HG03064 (cell line): ENCODE measurements at regions not wholly inside any gene's neighbourhood (a gene's known extent, or its start where the extent isn't known, plus 50 kb on each side); places are given as distances from the start of the nearest gene placed in this dataset.

Experiments used
- ATAC-seq: cut with Tn5 transposase; IDR thresholded peaks from one replicate; pipeline ENCODE4 v1.9.1; 2021; ENCODE audit warnings: low read depth; ENCODE audit not compliant: unreplicated experiment

DNA sequence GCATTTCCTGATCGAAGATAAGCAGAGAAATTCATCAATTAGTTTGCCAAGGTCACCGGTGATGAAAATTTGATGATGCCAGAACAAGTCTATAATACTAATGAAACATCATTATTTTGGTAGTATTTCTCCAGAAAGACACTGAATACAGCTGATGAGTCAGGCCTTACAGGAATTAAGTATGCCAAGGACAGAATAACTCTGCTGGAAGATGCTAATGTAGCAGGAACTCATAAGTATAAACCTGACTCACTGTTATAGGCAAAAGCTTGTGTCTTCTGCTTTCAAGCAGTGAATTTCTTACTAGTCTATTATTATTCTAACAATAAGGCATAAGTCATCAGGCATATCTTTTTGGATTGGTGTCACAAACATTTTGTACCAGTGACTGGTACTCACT is 1825.1 kb upstream of the IGFBP7 start:
- ATAC-seq: no peak

DNA sequence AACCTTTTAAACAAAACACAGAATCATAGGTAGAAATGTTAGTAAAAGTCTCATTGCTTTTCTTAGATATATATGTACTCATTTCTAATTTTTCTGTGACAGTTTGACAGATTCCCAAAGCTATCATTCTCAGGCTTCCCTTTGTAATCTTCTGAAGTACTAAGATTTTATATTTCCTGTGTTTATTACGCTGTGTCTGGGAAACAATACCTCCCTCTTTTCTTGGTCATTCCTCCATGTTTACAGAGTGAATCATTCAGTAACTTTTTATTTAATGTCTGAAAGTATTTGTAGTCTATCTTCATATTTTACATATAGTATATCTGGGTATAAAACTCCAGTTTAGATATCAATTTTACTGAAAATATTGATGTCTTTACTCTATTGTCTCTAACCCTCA is 1826.3 kb upstream of the IGFBP7 start:
- ATAC-seq: no peak

DNA sequence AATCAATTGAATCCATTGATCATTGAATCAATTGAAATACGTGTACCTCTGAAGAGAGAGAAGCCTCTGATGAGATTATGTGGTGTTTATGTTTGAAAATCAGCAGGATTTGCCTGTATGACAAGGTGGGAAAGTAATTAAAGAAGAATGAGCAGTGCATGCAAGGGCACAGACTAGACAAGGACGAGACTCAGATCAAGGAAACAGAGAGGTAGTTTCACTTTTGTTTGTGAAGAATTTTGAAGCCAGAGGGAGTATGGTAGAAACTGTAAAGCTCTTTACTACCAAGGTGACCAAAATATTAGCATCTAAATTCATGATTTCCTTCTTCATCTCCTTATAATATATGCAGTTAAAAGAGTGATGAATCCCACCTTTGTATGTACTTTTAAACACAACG is 1830.0 kb upstream of the IGFBP7 start:
- no peak for ATAC-seq

DNA sequence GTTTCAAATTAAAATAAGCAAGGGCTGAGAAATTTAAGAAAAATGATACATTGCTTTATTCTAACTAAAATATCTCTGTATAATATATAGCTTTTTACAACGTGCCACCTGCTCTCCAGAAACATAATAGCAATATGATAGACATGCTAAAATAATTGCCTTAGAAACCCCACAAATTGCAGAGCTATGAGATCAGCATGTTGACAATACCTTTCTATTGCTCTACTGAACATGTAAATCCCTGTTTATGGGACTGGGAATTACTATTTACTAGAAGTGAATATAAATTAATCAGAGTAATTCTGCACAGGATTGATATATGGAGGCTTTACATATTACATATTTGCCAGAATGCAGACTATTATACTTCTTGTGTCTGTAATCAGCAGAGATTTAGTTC is 1831.1 kb upstream of the IGFBP7 start:
- ATAC-seq: no peak

DNA sequence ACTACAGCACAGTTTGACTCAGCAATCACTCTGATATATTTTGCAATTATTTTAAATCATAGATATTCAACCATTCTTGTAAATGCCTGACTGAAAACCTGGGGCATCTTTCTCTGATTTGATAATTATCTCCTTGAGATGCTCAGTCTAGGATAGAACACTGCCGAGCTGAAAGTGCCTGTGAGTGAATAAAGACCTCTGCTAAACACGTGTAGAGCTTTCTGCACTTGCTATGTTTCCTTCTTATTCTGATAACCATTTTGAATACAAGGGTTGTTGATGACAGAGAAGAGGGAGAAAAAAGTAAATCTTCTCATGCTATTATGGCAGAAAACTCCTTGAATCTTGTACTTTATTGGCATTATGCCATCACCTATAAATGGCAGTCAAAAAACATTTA is 1843.4 kb upstream of the IGFBP7 start:
- no peak for ATAC-seq

DNA sequence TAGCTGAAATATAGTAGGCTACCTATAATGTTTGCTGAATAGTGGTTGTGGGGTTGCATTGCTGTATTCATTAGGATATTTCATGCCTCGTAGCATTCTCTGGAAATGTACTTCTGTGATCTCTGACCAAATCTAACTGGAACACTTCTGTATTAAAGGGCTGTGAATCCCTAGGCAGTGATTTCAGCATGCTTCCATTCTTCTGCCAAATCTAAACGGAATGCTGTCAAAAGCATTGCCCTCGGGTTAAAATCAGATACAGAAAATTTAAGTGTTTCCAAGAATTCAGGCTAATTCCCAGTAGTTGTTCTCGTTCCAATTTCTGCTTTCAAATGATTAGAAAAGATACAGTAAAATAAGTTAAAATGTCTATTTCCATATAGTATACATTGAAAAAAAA is 1847.5 kb upstream of the IGFBP7 start:
- ATAC-seq: no peak

DNA sequence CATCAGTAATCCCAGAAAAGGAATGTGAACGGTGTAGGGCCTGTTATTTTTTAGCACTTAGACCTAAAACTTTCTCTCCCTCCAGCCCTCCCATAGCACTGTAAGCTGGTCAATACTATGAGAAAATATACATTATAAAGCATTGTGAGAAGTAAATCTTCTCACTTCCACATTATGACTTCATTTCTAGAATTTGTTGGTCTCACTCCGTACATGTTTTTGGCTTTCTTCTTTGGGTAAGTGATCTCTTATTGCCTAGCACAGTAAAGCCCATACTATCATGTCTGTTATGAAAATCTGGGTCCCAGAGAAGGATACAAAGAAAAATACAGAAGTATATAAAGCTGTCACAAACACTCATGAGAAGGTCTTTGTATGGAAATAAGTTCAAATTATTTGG is 1851.1 kb upstream of the IGFBP7 start:
- no peak for ATAC-seq

DNA sequence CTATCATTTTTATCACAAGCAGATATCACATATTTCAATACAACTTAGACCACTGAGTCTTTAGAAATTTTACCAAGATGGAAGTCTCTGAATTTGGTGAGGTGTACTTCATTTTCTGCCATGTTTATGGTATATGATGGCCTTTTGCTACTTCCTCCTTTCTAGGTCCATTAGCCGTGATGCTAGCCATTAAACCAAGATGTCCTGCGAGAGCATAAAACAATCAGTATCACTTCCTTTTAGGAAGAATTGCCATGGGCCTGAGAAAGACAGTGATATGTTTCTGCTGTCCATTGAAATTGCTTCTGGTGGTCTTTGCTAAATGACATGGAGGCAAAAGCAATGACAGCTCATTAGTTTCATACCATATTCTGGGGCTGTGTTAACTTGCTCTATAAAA is 1851.7 kb upstream of the IGFBP7 start:
- ATAC-seq: no peak

DNA sequence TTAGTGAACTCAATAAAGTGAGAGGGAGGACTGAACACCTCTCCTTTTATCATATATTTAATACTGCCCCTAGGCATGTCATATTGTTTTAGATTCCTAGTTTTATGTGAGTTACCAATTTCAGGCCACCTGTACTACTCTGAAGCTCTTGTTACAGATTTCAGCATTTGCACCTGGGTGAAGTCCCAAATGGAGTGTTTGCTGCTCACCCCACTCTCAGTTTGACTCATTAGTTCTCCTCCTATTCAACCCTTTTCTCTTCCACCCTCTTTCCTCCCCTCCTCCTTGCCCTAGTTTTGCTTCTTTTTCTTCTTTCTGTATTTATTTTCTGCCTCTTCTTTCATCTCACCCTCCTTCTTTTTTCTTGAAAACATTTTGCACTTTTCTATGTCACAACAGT is 1852.2 kb upstream of the IGFBP7 start:
- no peak for ATAC-seq

DNA sequence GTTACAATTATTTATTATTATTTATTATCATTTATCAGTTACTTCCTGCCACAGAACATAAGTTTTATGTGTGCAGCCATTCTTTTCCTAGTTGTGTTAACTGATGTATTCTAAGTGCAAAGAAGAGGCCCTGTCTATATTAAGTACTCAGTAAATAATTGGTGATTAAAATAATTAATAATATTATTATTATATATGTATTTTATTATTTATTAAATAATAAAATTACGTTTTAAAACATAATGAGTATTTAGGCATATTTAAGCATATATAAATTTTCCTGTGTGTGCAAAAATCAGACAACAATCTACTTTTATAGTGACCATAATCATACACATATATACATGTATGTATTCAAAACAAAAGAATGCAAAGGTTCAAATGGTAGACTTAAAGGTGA is 1871.6 kb upstream of the IGFBP7 start:
- ATAC-seq: no peak

DNA sequence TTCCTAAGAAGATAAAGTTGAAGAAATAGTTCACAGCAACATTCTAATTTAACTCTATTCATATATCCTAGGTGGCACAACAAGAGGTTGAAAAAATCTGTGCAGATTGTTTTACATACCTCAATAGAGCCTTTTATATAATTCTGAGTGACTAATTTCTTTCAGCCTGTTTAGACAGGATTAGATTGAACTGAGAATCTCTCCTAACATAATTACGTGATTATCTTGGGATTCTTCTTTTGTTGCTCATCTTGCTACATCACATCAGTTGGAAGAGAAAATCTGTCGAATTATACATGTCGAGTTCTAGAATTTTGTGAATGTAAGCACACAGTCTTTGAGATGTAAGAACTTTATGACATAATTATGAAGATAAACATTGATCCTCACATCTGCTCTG is 1873.7 kb upstream of the IGFBP7 start:
- no peak for ATAC-seq

DNA sequence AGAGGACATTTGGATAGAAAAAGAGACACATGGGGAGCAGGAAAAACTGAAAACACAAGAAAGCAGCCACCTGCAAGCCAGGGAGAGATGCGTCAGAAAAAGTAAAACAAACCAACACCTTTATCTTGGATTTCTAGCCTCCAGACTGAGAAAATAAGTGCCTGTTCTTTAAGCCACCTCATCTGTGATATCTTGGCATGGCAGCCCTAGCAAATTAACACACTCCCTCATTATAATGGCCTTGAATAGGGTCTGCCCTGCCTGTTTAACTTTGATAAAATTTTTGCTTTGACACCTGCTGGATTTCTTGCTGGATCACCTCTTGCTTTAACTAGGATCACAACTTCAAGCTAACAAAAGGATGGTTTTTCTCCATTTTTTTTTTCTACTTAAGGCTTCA is 1892.0 kb upstream of the IGFBP7 start:
- ATAC-seq: no peak

DNA sequence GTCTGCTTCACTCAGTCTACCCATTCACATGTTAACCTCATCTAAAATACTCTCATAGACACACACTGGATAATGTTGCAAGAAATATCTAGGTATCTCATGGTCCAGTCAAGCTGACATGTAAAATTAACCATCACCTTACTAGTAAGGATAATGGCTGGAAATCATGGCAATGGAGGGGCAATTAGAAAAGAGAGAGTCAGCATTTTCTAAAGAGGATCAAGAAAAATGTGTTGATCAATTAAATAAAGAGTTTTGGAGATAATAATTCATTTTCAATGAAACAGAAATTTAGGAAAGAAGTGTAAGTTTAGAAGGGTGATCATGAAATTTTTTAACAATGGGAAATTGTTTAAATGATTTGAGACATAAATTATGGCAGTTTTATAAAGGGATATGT is 1914.1 kb upstream of the IGFBP7 start:
- ATAC-seq: no peak

DNA sequence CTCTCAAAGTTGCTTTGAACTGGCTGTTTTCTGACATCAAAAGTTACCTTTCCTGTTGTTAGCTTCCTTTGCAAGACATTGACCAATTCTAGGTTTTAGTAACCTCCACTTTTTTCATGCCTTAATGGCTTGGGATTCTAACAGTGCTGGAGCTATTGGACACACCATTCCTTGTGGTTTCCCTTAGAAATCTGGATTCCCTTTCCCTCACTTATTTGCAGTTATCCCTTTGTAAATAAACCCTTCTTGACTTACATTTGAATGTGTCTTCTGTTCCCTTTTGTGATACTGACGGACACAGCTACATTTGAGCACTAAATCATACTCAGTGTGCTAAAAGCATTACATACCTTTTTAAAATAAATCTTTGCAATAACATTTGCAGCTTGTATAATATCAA is 1927.6 kb upstream of the IGFBP7 start:
- no peak for ATAC-seq

DNA sequence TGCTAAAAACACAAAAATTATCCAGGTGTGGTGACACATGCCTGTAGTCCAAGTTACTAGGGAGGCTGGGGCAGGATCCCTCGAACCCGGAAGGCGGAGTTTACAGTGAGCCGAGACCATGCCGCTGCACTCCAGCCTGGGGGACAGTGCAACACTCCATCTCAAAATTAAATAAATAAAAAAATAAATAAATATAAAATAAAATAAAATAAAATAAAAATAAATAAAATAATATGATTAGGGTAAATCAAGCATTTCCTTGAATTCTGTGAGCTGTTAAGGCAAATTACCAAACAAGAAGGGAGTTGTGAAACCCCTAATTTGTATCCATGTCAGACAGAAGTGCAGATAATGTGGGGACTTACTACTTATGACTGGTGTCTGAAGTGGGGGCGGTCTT is 1928.9 kb upstream of the IGFBP7 start:
- no peak for ATAC-seq

DNA sequence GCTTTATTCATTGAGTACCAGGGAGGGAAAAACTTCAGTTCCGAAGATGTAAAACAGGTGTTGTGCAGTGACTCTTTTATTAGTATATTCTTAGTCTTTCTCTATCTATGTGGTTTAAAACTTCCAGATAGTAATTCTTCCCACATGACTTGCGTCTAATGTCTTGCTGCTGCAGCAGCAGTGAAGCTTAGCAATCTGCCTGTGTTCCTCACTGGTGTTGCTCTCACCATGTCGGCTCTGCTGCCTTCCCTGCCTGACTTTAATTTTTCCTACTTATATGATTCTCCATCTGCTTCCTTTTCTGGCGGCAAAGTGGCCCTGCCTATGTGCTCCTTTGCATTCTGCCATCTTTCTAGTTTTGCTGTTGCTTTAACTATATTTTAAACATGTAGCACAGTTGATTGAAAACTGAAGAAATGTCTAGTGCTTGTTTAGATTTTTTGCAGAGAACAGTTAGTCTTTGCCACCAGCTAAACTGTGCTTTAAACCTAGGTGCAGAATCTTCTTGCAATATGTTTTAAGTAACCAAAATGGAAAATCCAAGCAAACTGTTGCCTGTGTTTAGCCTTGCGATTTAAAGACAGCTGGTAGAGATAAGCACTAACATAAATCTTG is 1934.2 kb upstream of the IGFBP7 start:
- no peak for ATAC-seq

DNA sequence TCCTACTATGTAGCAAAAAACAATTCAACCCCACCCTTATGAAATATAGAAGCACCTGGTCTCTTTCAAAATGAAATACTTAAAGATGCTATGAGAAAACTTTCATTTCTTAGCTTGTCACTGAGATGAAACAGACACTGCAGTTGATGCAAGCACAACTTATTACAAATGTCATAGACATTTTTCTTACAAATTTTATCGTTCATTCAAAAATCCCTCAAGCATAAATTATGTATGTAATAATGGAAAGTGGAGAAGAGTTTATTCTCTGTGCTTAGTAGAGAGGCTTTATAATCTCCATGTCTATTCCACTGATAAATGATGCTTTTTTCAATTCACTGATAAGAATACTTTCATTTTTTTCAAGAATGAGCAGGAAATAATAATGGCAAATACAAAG is 1943.9 kb upstream of the IGFBP7 start:
- ATAC-seq: no peak

DNA sequence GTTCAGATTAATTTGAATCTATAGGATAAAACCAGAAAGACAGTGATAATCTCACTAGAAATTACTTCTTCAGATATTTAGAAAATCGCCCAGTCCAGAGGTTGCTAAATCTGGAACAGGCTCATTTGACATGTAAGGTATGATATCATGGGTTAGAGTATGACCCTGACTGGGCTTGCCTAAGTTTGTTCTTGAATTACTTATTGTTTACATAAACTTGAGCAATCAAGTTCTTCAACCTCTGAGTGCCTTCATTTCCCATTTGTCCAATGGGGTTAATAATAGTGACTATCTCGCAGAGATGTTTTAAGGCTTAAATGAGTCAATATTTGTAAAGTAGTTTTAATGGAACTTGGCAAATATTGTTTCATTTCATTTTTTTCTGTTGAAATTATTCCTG is 1947.6 kb upstream of the IGFBP7 start:
- ATAC-seq: no peak

DNA sequence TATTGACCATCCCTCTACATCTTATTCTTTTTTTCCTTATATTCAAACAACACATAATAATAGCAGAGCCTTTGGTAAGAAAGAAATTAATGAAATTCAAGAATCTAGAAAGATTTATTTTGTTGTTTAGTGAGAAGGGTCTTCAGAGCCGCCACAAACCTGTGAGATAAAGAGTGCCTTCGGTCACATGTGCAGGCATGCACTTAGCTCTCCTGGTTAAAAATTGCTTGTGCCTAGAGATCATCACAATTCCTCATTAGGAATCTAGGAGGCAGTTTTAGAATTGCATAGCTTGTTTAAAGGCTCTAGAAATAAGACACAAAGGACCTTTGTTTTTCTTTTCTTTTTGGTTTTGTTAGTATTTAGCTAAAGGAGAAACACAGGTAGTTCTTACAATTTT is 1948.4 kb upstream of the IGFBP7 start:
- ATAC-seq: no peak

DNA sequence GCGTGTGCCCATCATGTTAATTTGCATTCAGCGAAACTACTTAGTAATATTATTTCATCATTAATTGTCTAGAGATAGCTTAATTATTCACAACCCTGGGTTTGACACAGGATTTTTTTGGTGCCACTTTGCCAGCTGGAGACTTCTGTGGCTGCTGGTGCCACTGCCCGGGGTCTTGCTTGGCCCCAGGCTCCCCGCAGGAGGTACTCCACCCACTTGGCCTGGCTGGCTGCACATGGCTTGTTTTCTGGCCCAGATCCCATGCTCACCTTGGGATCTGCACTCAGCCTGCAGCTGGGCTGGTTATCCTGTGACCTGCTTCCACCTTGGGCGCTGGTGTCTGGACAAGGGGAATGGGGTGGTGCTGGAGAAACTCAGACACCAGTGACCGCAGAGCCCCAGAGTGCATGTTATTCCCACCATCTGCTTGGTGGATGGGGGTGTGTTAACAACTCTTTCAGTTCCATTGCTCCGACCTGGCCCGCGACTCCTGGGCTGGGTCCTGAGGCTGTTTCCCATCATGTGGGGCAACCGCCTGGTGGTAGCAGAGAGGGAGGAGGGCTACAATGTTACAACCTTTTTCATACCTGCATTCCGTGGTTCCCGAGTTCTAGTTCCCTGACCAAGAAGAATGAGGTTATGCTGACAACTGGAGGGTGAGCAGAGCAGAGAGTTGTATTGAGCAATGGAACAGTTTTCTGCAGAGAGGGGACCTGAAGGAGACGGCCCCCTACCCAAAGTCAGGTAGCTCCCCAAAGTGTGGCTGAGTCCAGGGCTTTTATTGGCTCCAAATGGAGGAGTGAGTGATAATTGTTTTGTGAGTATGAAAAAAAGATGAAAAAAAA is 1950.0 kb upstream of the IGFBP7 start:
- ATAC-seq: no peak

DNA sequence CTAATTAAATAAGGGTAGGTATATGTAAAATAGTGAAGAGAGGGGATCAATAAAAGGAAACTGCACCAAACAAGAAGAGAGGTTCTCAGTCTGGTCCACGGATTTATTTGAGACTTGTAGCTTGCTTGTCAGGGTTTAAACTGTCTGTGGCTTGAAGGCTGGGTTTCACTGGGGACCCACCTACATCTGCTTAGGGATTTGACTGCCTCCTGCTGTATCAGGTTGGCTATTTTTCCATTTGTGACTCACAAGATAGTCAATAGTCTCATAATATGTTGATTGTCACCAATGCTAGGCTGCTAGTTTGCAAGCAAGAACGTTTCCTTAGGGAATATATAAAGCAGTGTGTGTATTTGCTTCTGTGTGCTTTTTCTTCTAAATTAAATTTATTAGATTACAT is 1950.7 kb upstream of the IGFBP7 start:
- no peak for ATAC-seq

DNA sequence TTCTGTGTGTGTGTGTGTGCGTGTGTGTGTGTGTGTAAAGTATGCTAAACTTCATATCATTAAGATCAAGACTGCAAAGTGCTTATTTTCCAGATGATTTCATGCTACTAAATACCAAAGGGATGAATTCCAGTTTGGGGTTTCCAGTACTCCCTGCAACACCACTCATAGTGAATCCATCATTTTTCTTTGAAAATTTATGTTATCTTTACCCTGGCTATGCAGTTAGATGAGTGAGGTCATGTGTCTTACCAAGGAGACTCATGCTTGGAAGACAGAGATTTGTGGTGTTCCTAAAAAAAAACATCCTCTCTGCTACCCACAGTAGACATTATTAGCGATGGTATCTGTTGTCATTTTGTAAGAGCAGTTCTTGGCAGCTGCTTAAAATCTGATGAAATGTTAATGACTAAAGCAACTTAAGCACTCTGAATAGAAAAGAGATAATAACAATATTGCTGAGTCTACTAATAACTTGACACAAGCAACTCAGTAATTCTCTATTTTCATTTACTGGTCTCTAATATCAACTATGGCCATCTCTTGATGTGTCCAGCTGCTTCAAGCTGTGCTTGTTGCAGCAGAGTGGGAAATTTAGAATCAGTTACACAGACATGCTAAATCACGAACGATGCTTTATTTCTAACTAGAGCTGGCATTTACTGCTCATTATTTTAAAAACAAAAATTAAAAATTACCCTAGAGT is 1953.0 kb upstream of the IGFBP7 start:
- ATAC-seq: no peak
